Coronary artery (tissue), 2 donors: ENCODE measurements at regions not wholly inside any gene's neighbourhood (a gene's known extent, or its start where the extent isn't known, plus 50 kb on each side); places are given as distances from the start of the nearest gene placed in this dataset.
"Not testable (repeated sequence)": the region's sequence is repeated elsewhere in the genome, so short reads cannot be mapped to it uniquely, and the experiment has no call there.

Source experiments
- DNase-seq: peaks from one replicate; pipeline ENCODE4 v3.0.0-alpha.2; 2017; ENCODE audit warnings: low spot score
- H3K27ac ChIP-seq, 2 donors: fragments of 200-600 bp; sonication (generic); one replicate each; pipeline ENCODE4 v1.5.1; 2016 to 2019
- H3K4me3 ChIP-seq: fragments of 200-600 bp; sonication (generic); 2 replicates; pipeline ENCODE4 v1.5.1; 2016; ENCODE audit warnings: mild to moderate bottlenecking, moderate library complexity
- CTCF ChIP-seq: fragments of 200-600 bp; sonication (generic); IDR thresholded peaks from one replicate; pipeline ENCODE4 v1.5.1; 2019; ENCODE audit warnings: antibody characterized with exemption

GRCh38 chr9:71271602-71272001 lies 150.2 kb upstream of the TRPM3 start:
- no peak for DNase-seq
- no peak for TF ChIP-seq CTCF
- Histone ChIP-seq H3K27ac (no peak overlapping the region), H3K4me3 (no peak overlapping the region)

- DNase-seq = no peak
- Histone ChIP-seq H3K4me3 (no peak overlapping the region), H3K27ac (no peak overlapping the region)
- TF ChIP-seq CTCF = no peak
These were observed 149.1 kb upstream of the TRPM3 start for GRCh38 chr9:71270554-71270953.

- Histone ChIP-seq H3K4me3 (no peak overlapping the region), H3K27ac (no peak overlapping the region)
- TF ChIP-seq CTCF = no peak
- DNase-seq = no peak
These were observed 148.4 kb upstream of the TRPM3 start for GRCh38 chr9:71269859-71270258.

- H3K27ac ChIP-seq = no peak overlapping the region
- TF ChIP-seq CTCF = no peak
- no peak overlapping the region for H3K4me3 ChIP-seq
- DNase-seq = no peak
These were observed 147.6 kb upstream of the TRPM3 start for GRCh38 chr9:71268871-71269635.

GRCh38 chr9:71263451-71263850 lies 142.0 kb upstream of the TRPM3 start:
- Histone ChIP-seq H3K4me3 (no peak overlapping the region), H3K27ac (no peak overlapping the region)
- TF ChIP-seq CTCF = no peak
- no peak for DNase-seq

- DNase-seq = not testable (repeated sequence)
These were observed 139.0 kb upstream of the TRPM3 start for GRCh38 chr9:71260419-71260818.

GRCh38 chr9:71254592-71255277 lies 133.3 kb upstream of the TRPM3 start:
- no peak for TF ChIP-seq CTCF

More at GRCh38 chr9:71260419-71260818, 139.0 kb upstream of the TRPM3 start:
- not testable (repeated sequence) for H3K4me3 ChIP-seq, H3K27ac ChIP-seq

More at GRCh38 chr9:71254592-71255277, 133.3 kb upstream of the TRPM3 start:
- no peak for DNase-seq
- no peak overlapping the region for H3K4me3 ChIP-seq
- H3K27ac ChIP-seq = no peak overlapping the region
